ENCODE measurements at regions not wholly inside any gene's neighbourhood (a gene's known extent, or its start where the extent isn't known, plus 50 kb on each side); places are given as distances from the start of the nearest gene placed in this dataset.

DNA sequence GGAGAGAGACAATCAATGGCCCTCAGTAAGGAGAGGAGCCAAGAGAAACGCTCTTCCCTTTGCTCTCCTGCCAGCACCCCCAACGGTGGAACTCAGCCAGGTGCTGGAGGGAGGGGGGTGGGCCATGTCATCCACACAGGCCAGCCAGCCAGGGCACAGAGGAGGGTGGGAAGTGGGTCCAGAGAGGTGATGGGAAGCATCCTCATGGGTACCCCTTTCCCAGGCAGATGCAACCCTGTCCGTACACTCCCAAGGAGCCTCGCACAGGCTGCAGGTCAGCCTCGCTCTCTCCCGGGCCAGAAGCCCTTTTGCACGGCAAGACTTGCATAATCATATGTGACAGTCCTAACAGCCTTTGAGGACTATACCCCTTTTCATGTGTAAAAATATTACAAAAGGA is 142.0 kb upstream of the NAMPT start:
- no peaks in the 10 kb centered on the region for H3K79me2 ChIP-seq (ENCODE audit: insufficient read depth, low read length)
- H3K27me3 ChIP-seq (ENCODE audit: insufficient read depth, low read length) = no peaks in the 10 kb centered on the region
- no peaks in the 10 kb centered on the region for H3K9me3 ChIP-seq (ENCODE audit: low read length)
- H3K4me2 ChIP-seq (ENCODE audit: low read length) = no peak overlapping the region
- no peak overlapping the region for H3K4me3 ChIP-seq (ENCODE audit: low read depth, low read length, poor library complexity, severe bottlenecking)
- TF ChIP-seq EZH2 (IDR thresholded peaks at IDR 0.05; ENCODE audit: borderline replicate concordance, low read length) = no peak
- TF ChIP-seq, protein P1, sequence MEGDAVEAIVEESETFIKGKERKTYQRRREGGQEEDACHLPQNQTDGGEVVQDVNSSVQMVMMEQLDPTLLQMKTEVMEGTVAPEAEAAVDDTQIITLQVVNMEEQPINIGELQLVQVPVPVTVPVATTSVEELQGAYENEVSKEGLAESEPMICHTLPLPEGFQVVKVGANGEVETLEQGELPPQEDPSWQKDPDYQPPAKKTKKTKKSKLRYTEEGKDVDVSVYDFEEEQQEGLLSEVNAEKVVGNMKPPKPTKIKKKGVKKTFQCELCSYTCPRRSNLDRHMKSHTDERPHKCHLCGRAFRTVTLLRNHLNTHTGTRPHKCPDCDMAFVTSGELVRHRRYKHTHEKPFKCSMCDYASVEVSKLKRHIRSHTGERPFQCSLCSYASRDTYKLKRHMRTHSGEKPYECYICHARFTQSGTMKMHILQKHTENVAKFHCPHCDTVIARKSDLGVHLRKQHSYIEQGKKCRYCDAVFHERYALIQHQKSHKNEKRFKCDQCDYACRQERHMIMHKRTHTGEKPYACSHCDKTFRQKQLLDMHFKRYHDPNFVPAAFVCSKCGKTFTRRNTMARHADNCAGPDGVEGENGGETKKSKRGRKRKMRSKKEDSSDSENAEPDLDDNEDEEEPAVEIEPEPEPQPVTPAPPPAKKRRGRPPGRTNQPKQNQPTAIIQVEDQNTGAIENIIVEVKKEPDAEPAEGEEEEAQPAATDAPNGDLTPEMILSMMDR (IDR thresholded peaks at IDR 0.05; ENCODE audit: low read length) = no peak
- no peaks in the 10 kb centered on the region for H3K36me3 ChIP-seq (ENCODE audit: insufficient read depth, low read length)
- no peaks in the 10 kb centered on the region for H3K9me2 ChIP-seq (ENCODE audit: low read depth, low read length)
- no peak overlapping the region for H3K27ac ChIP-seq (ENCODE audit: low read depth, low read length, poor library complexity, severe bottlenecking)
- no peaks in the 10 kb centered on the region for H4K20me1 ChIP-seq (ENCODE audit: insufficient read depth, low read length)
- no peak overlapping the region for H3K9ac ChIP-seq (ENCODE audit: low read length)
- H3F3A ChIP-seq (ENCODE audit: insufficient read depth, low read length) = no peaks in the 10 kb centered on the region
- no peaks in the 10 kb centered on the region for H3K4me1 ChIP-seq (ENCODE audit: insufficient read depth, low read length, severe bottlenecking)
- H2AFZ ChIP-seq (ENCODE audit: low read length) = no peak overlapping the region

DNA sequence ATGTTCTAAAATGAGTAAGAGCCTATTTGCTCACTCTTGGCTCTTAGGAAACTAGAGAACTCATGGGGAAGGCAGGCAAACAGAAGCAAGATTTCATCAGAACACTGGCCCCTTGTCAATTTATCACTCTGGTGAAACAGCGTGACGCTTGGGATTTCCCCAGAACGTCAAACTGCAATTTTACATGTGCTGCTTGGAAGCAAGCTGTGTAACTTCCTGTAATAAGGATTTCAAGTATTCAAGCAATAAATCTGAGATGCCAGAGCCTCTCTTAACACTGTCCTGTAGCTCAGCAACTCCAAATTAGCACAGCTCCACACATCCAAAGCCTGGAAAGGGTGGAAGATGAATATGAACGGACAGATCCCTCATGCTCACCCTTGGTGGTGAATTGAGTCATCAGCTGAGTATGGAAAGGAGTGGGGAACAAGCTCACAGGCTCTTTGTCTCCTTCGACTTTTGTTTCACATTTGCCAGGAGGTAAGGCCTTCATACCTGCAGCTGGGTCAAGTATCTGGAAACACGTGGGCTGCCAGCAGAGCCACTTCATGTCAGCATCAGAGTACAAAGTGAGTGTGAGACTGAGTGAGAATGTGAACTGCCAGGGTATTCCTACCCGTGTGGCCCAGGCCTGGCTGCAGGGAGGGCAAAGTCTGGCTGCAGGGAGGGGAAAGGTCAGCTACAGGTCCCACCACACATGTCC is 140.4 kb upstream of the NAMPT start:
- no peak overlapping the region for H3K9ac ChIP-seq (ENCODE audit: low read length)
- no peaks in the 10 kb centered on the region for H4K20me1 ChIP-seq (ENCODE audit: insufficient read depth, low read length)
- no peak overlapping the region for H3K4me3 ChIP-seq (ENCODE audit: low read depth, low read length, poor library complexity, severe bottlenecking)

DNA sequence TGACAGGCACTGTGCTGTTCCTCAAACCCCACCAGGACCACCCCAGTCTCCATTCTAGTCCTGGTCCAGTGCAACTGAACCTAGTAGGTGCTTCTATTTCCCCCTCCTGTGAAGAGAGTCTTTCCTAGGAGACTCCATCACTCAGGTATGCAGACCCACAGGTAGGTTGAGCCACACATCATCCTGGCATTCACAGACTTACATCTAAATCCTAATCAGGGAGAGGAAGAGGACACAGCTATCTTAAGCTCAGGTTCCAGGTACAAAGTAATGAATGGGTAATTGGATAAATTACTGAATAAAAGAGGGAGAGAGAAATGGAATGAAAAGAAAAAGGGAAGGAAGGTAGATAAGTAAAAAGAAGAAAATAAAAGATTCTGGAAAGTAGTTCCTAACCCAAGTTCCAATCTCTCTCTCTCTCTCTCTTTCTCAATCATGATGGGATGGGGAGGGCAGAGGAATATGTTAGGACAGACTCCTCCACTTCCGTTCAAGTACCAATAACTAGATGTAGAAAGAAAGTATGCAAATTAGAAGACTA is 139.8 kb upstream of the NAMPT start:
- no peak overlapping the region for H3K9ac ChIP-seq (ENCODE audit: low read length)
- no peaks in the 10 kb centered on the region for H3K36me3 ChIP-seq (ENCODE audit: insufficient read depth, low read length)
- no peaks in the 10 kb centered on the region for H3K27me3 ChIP-seq (ENCODE audit: insufficient read depth, low read length)
- H3K4me3 ChIP-seq (ENCODE audit: low read depth, low read length, poor library complexity, severe bottlenecking) = no peak overlapping the region
- no peaks in the 10 kb centered on the region for H3K9me2 ChIP-seq (ENCODE audit: low read depth, low read length)
- no peak overlapping the region for H2AFZ ChIP-seq (ENCODE audit: low read length)
- H3K4me1 ChIP-seq (ENCODE audit: insufficient read depth, low read length, severe bottlenecking) = no peaks in the 10 kb centered on the region
- H3K27ac ChIP-seq (ENCODE audit: low read depth, low read length, poor library complexity, severe bottlenecking) = no peak overlapping the region
- no peak for TF ChIP-seq EZH2 (IDR thresholded peaks at IDR 0.05; ENCODE audit: borderline replicate concordance, low read length)
- TF ChIP-seq, protein P1 (IDR thresholded peaks at IDR 0.05; ENCODE audit: low read length) = no peak
- H3F3A ChIP-seq (ENCODE audit: insufficient read depth, low read length) = no peaks in the 10 kb centered on the region
- H3K4me2 ChIP-seq (ENCODE audit: low read length) = no peak overlapping the region
- no peaks in the 10 kb centered on the region for H3K79me2 ChIP-seq (ENCODE audit: insufficient read depth, low read length)
- H4K20me1 ChIP-seq (ENCODE audit: insufficient read depth, low read length) = no peaks in the 10 kb centered on the region
- no peaks in the 10 kb centered on the region for H3K9me3 ChIP-seq (ENCODE audit: low read length)

More for the DNA sequence above, 140.4 kb upstream of the NAMPT start:
- Histone ChIP-seq H3K36me3 (ENCODE audit: insufficient read depth, low read length) (no peaks in the 10 kb centered on the region), H3K4me2 (ENCODE audit: low read length) (no peak overlapping the region), H3K4me1 (ENCODE audit: insufficient read depth, low read length, severe bottlenecking) (no peaks in the 10 kb centered on the region), H3K9me3 (ENCODE audit: low read length) (no peaks in the 10 kb centered on the region), H2AFZ (ENCODE audit: low read length) (no peak overlapping the region), H3K9me2 (ENCODE audit: low read depth, low read length) (no peaks in the 10 kb centered on the region), H3F3A (ENCODE audit: insufficient read depth, low read length) (no peaks in the 10 kb centered on the region), H3K27ac (ENCODE audit: low read depth, low read length, poor library complexity, severe bottlenecking) (no peak overlapping the region), H3K27me3 (ENCODE audit: insufficient read depth, low read length) (no peaks in the 10 kb centered on the region), H3K79me2 (ENCODE audit: insufficient read depth, low read length) (no peaks in the 10 kb centered on the region)
- TF ChIP-seq, protein P1 (IDR thresholded peaks at IDR 0.05; ENCODE audit: low read length) = no peak
- TF ChIP-seq EZH2 (IDR thresholded peaks at IDR 0.05; ENCODE audit: borderline replicate concordance, low read length) = no peak
